SK-N-MC (cell line): ENCODE measurements at regions not wholly inside any gene's neighbourhood (a gene's known extent, or its start where the extent isn't known, plus 50 kb on each side); places are given as distances from the start of the nearest gene placed in this dataset.
"Not testable (repeated sequence)": the region's sequence is repeated elsewhere in the genome, so short reads cannot be mapped to it uniquely, and the experiment has no call there.

ENCODE experiments used
- DNase-seq: peaks from one replicate; pipeline ENCODE4 v3.0.0-alpha.2; 2011; ENCODE audit warnings: low read depth, low spot score
- H3K27ac ChIP-seq: fragments of 200-600 bp; sonication (generic); 2 replicates; pipeline ENCODE4 v1.5.1; 2016; ENCODE audit warnings: mixed run types
- H3K36me3 ChIP-seq: fragments of 200-600 bp; sonication (generic); 2 replicates; pipeline ENCODE4 v1.6.1; 2017; ENCODE audit warnings: antibody characterized with exemption, low read length, mixed read lengths; ENCODE audit not compliant: insufficient read depth
- H3K4me3 ChIP-seq: fragments of 200-600 bp; sonication (generic); 2 replicates; pipeline ENCODE4 v1.5.1; 2016
- H3K9ac ChIP-seq: fragments of 200-600 bp; sonication (generic); 2 replicates; pipeline ENCODE4 v1.8.0; 2017; ENCODE audit warnings: mixed run types, mixed read lengths; ENCODE audit not compliant: insufficient read length
- H3K9me3 ChIP-seq: fragments of 200-600 bp; sonication (generic); 2 replicates; pipeline ENCODE4 v1.6.1; 2017; ENCODE audit warnings: low read depth, mild to moderate bottlenecking, antibody characterized with exemption, low read length, moderate library complexity, mixed read lengths
- EZH2 ChIP-seq: fragments of 200-600 bp; sonication (generic); IDR thresholded peaks from one replicate; pipeline ENCODE4 v1.6.1; 2017; ENCODE audit warnings: antibody characterized with exemption
- FOXP2 ChIP-seq: optimal IDR thresholded peaks from 2 replicates; pipeline ENCODE3; 2011; ENCODE audit warnings: mild to moderate bottlenecking, moderate library complexity; ENCODE audit not compliant: insufficient read depth; ENCODE audit errors: extremely low read length, control extremely low read depth
- POLR2AphosphoS5 ChIP-seq: IDR thresholded peaks from 2 replicates; pipeline ENCODE4 v1.6.1; 2012; ENCODE audit warnings: mild to moderate bottlenecking, low read depth, low read length, borderline replicate concordance

GRCh38 chr1:213335084-213335483 is 284.0 kb downstream of the RPS6KC1 start:
- Histone ChIP-seq H3K27ac (no peak overlapping the region), H3K9ac (no peak overlapping the region), H3K36me3 (no peaks in the 10 kb centered on the region), H3K4me3 (no peak overlapping the region), H3K9me3 (no peaks in the 10 kb centered on the region)
- DNase-seq, result no peak
- TF ChIP-seq FOXP2, result no peak

GRCh38 chr1:213337025-213337678 is 286.1 kb downstream of the RPS6KC1 start:
- no peak for DNase-seq
- TF ChIP-seq EZH2 (no peak), FOXP2 (no peak), POLR2AphosphoS5 (no peak)
- H3K27ac ChIP-seq, result no peak overlapping the region
- no peak overlapping the region for H3K4me3 ChIP-seq
- no peaks in the 10 kb centered on the region for H3K36me3 ChIP-seq
- no peak overlapping the region for H3K9ac ChIP-seq
- H3K9me3 ChIP-seq, result no peaks in the 10 kb centered on the region

- no peak overlapping the region for H3K4me3 ChIP-seq
- no peak for DNase-seq
- H3K27ac ChIP-seq, result no peak overlapping the region
- no peak overlapping the region for H3K9ac ChIP-seq
- H3K36me3 ChIP-seq, result no peaks in the 10 kb centered on the region
- no peak for TF ChIP-seq EZH2
- TF ChIP-seq FOXP2, result no peak
- no peak for TF ChIP-seq POLR2AphosphoS5
- no peaks in the 10 kb centered on the region for H3K9me3 ChIP-seq
These were observed 289.6 kb downstream of the RPS6KC1 start for GRCh38 chr1:213340593-213340992.

GRCh38 chr1:213345621-213346020 is 294.6 kb downstream of the RPS6KC1 start:
- DNase-seq, result no peak
- Histone ChIP-seq H3K4me3 (no peak overlapping the region), H3K9ac (no peak overlapping the region), H3K9me3 (no peaks in the 10 kb centered on the region), H3K27ac (no peak overlapping the region), H3K36me3 (no peaks in the 10 kb centered on the region)
- no peak for TF ChIP-seq EZH2
- TF ChIP-seq FOXP2, result no peak
- no peak for TF ChIP-seq POLR2AphosphoS5

- Histone ChIP-seq H3K9ac (no peak overlapping the region), H3K36me3 (no peaks in the 10 kb centered on the region), H3K4me3 (no peak overlapping the region), H3K9me3 (no peaks in the 10 kb centered on the region), H3K27ac (no peak overlapping the region)
- TF ChIP-seq FOXP2 (no peak), POLR2AphosphoS5 (no peak), EZH2 (no peak)
- DNase-seq, result no peak
These were observed 306.4 kb downstream of the RPS6KC1 start for GRCh38 chr1:213357403-213357802.

GRCh38 chr1:213358368-213358767 is 307.3 kb downstream of the RPS6KC1 start:
- H3K9me3 ChIP-seq, H3K27ac ChIP-seq, DNase-seq, H3K9ac ChIP-seq, H3K4me3 ChIP-seq, H3K36me3 ChIP-seq: not testable (repeated sequence)

GRCh38 chr1:213362598-213362997 is 311.6 kb downstream of the RPS6KC1 start:
- H3K27ac ChIP-seq, result no peak overlapping the region
- TF ChIP-seq POLR2AphosphoS5 (no peak), EZH2 (no peak), FOXP2 (no peak)
- H3K9ac ChIP-seq, result no peak overlapping the region
- no peaks in the 10 kb centered on the region for H3K36me3 ChIP-seq
- H3K4me3 ChIP-seq, result no peak overlapping the region
- no peak for DNase-seq
- H3K9me3 ChIP-seq, result no peaks in the 10 kb centered on the region

GRCh38 chr1:213366141-213366831 is 315.2 kb downstream of the RPS6KC1 start:
- no peak for DNase-seq
- H3K9me3 ChIP-seq, result no peaks in the 10 kb centered on the region
- no peaks in the 10 kb centered on the region for H3K36me3 ChIP-seq
- H3K27ac ChIP-seq, result no peak overlapping the region
- no peak overlapping the region for H3K9ac ChIP-seq
- no peak for TF ChIP-seq EZH2
- no peak for TF ChIP-seq FOXP2
- TF ChIP-seq POLR2AphosphoS5, result no peak
- no peak overlapping the region for H3K4me3 ChIP-seq

GRCh38 chr1:213369465-213369864 is 318.4 kb downstream of the RPS6KC1 start:
- H3K4me3 ChIP-seq, result no peak overlapping the region
- no peak for DNase-seq

More at GRCh38 chr1:213369465-213369864, 318.4 kb downstream of the RPS6KC1 start:
- Histone ChIP-seq H3K9me3 (no peaks in the 10 kb centered on the region), H3K27ac (no peak overlapping the region), H3K36me3 (no peaks in the 10 kb centered on the region), H3K9ac (no peak overlapping the region)
- TF ChIP-seq FOXP2 (no peak), EZH2 (no peak), POLR2AphosphoS5 (no peak)
